ENCODE measurements at regions not wholly inside any gene's neighbourhood (a gene's known extent, or its start where the extent isn't known, plus 50 kb on each side); places are given as distances from the start of the nearest gene placed in this dataset.

GRCh38 chr11:129279326-129280026 lies 87.4 kb upstream of the ARHGAP32 start (continued):
- TF ChIP-seq REST (IDR thresholded peaks at IDR 0.05; ENCODE audit: borderline replicate concordance in 1 of 2, low read depth in 1 of 2, low read length in 2 of 2) = no peak; a peak in 1 of 4 replicates
- TF ChIP-seq ZNF224 (CRISPR knock-in tag; IDR thresholded peaks at IDR 0.05) = no peak
- no peak for TF ChIP-seq ZNF30 (CRISPR knock-in tag; IDR thresholded peaks at IDR 0.05)
- TF ChIP-seq TEF (CRISPR knock-in tag; IDR thresholded peaks at IDR 0.05) = no peak
- TF ChIP-seq PAXIP1 (CRISPR knock-in tag; conservative IDR thresholded peaks at IDR 0.05) = no peak
- no peak for TF ChIP-seq ZNF44 (CRISPR knock-in tag; IDR thresholded peaks at IDR 0.05)
- TF ChIP-seq TP53 (CRISPR knock-in tag; conservative IDR thresholded peaks at IDR 0.05) = no peak
- TF ChIP-seq XRCC5 (optimal IDR thresholded peaks at IDR 0.05; ENCODE audit: low read length) = no peak
- TF ChIP-seq ARNTL (CRISPR knock-in tag; IDR thresholded peaks at IDR 0.05) = 0 out of 2 replicates have a peak, but pooled peaks have one; percentile 27
- peak; percentile 46 for TF ChIP-seq ZNF777 (CRISPR knock-in tag; IDR thresholded peaks at IDR 0.05)
- TF ChIP-seq ATF5 (CRISPR knock-in tag; IDR thresholded peaks at IDR 0.05; ENCODE audit: low read depth) = no peak
- peak; percentile 82 for TF ChIP-seq BHLHE40 (IDR thresholded peaks at IDR 0.05; ENCODE audit: low read length)
- no peak for TF ChIP-seq ASH2L (IDR thresholded peaks at IDR 0.05; ENCODE audit: insufficient read length, low read depth, low read length)
- TF ChIP-seq ZNF335 (CRISPR knock-in tag; IDR thresholded peaks at IDR 0.05) = no peak
- no peak for TF ChIP-seq KLF15 (CRISPR knock-in tag; IDR thresholded peaks at IDR 0.05; ENCODE audit: borderline replicate concordance)

All from HepG2 (cell line).